Loucy (cell line): ENCODE measurements at regions not wholly inside any gene's neighbourhood (a gene's known extent, or its start where the extent isn't known, plus 50 kb on each side); places are given as distances from the start of the nearest gene placed in this dataset.

Experiments
- H2AFZ ChIP-seq: fragments of 200-600 bp; sonication (generic); 2 replicates; pipeline ENCODE4 v1.6.0; 2016; ENCODE audit warnings: antibody characterized with exemption, mild to moderate bottlenecking, low read length, moderate library complexity
- H3F3A ChIP-seq: fragments of 200-600 bp; 2 replicates; pipeline ENCODE4 v1.6.0; 2016; ENCODE audit warnings: antibody characterized with exemption, low read depth, mild to moderate bottlenecking
- H3K27me3 ChIP-seq: fragments of 200-600 bp; sonication (generic); 2 replicates; pipeline ENCODE4 v1.6.1; 2014; ENCODE audit warnings: low read length, mild to moderate bottlenecking; ENCODE audit not compliant: insufficient read depth, poor library complexity, severe bottlenecking
- H3K36me3 ChIP-seq: fragments of 200-600 bp; sonication (generic); 2 replicates; pipeline ENCODE4 v1.6.1; 2016; ENCODE audit warnings: low read length; ENCODE audit not compliant: insufficient read depth
- H3K4me1 ChIP-seq: fragments of 200-600 bp; sonication (generic); 2 replicates; pipeline ENCODE4 v1.5.1; 2014; ENCODE audit warnings: low read length, mild to moderate bottlenecking; ENCODE audit not compliant: insufficient read depth, poor library complexity, severe bottlenecking
- H3K4me2 ChIP-seq: fragments of 200-600 bp; sonication (generic); 2 replicates; pipeline ENCODE4 v1.6.0; 2014; ENCODE audit warnings: antibody characterized with exemption, low read length, low read depth, mild to moderate bottlenecking; ENCODE audit not compliant: poor library complexity, severe bottlenecking
- H3K4me3 ChIP-seq: fragments of 200-600 bp; sonication (generic); 2 replicates; pipeline ENCODE4 v1.5.1; 2014; ENCODE audit warnings: low read length, mild to moderate bottlenecking, mixed read lengths; ENCODE audit not compliant: poor library complexity, severe bottlenecking
- H3K79me2 ChIP-seq: fragments of 200-600 bp; sonication (generic); 2 replicates; pipeline ENCODE4 v1.6.1; 2014; ENCODE audit warnings: low read length; ENCODE audit not compliant: insufficient read depth
- H3K9ac ChIP-seq: fragments of 200-600 bp; sonication (generic); 2 replicates; pipeline ENCODE4 v1.6.0; 2014; ENCODE audit warnings: mild to moderate bottlenecking, low read depth, low read length, moderate library complexity; ENCODE audit not compliant: poor library complexity, severe bottlenecking
- H3K9me2 ChIP-seq: fragments of 200-600 bp; sonication (generic); replicated peaks from 2 replicates; pipeline ENCODE4 v1.6.1; 2016; ENCODE audit warnings: low read depth, low read length, mixed read lengths
- H3K9me3 ChIP-seq: fragments of 200-600 bp; sonication (generic); 2 replicates; pipeline ENCODE4 v1.6.1; 2014; ENCODE audit warnings: mild to moderate bottlenecking, antibody characterized with exemption, low read length, low read depth; ENCODE audit not compliant: insufficient read depth
- H4K20me1 ChIP-seq: fragments of 200-600 bp; sonication (generic); 2 replicates; pipeline ENCODE4 v1.6.0; 2014; ENCODE audit warnings: antibody characterized with exemption, low read length, mild to moderate bottlenecking; ENCODE audit not compliant: insufficient read depth, poor library complexity, severe bottlenecking
- CTCF ChIP-seq: fragments of 200-600 bp; sonication (generic); conservative IDR thresholded peaks from 2 replicates; pipeline ENCODE4 v1.5.1; 2014; ENCODE audit warnings: mild to moderate bottlenecking, antibody characterized with exemption, low read length
- EZH2phosphoT487 ChIP-seq: fragments of 200-600 bp; IDR thresholded peaks from 2 replicates; pipeline ENCODE4 v1.6.1; 2018; ENCODE audit warnings: antibody characterized with exemption, mild to moderate bottlenecking, moderate library complexity, borderline replicate concordance

GRCh38 chr6:2523061-2523460 is 227.7 kb downstream of the MYLK4 start:
- Histone ChIP-seq H3K9me2 (no peaks in the 10 kb centered on the region), H3K9me3 (peaks cover 4% of the 10 kb centered on the region; the same call in 1 of the 2 replicates), H3K4me2 (peak overlapping the region; percentile 80), H3K36me3 (no peaks in the 10 kb centered on the region), H3K9ac (no peak overlapping the region), H3K27me3 (no peaks in the 10 kb centered on the region), H3K4me3 (peak overlapping the region; percentile 59), H3K79me2 (no peaks in the 10 kb centered on the region), H3K4me1 (peaks cover 31% of the 10 kb centered on the region), H3F3A (no peaks in the 10 kb centered on the region), H2AFZ (no peak overlapping the region), H4K20me1 (no peaks in the 10 kb centered on the region)
- TF ChIP-seq EZH2phosphoT487 (no peak), CTCF (no peak)

GRCh38 chr6:2522521-2522920 is 228.2 kb downstream of the MYLK4 start:
- Histone ChIP-seq H4K20me1 (no peaks in the 10 kb centered on the region), H3K9ac (peak overlapping the region; percentile 24), H3K79me2 (no peaks in the 10 kb centered on the region), H3K9me2 (no peaks in the 10 kb centered on the region), H3K4me1 (peaks cover 28% of the 10 kb centered on the region), H3K4me2 (peak overlapping the region; percentile 80), H3K4me3 (peak overlapping the region; percentile 59), H3K9me3 (peaks cover 4% of the 10 kb centered on the region; the same call in 1 of the 2 replicates), H3K27me3 (no peaks in the 10 kb centered on the region), H3K36me3 (no peaks in the 10 kb centered on the region), H2AFZ (no peak overlapping the region; the same call in 1 of the 2 replicates), H3F3A (no peaks in the 10 kb centered on the region)
- TF ChIP-seq CTCF (no peak), EZH2phosphoT487 (no peak)

GRCh38 chr6:2517855-2518473 is 232.8 kb downstream of the MYLK4 start:
- no peak overlapping the region for H3K9ac ChIP-seq
- H3K79me2 ChIP-seq: no peaks in the 10 kb centered on the region
- H3F3A ChIP-seq: no peaks in the 10 kb centered on the region
- H4K20me1 ChIP-seq: no peaks in the 10 kb centered on the region
- H3K4me3 ChIP-seq: no peak overlapping the region
- TF ChIP-seq CTCF: no peak
- no peak for TF ChIP-seq EZH2phosphoT487
- H3K27me3 ChIP-seq: no peaks in the 10 kb centered on the region
- H2AFZ ChIP-seq: no peak overlapping the region
- peaks cover 12% of the 10 kb centered on the region for H3K4me1 ChIP-seq
- peaks cover 4% of the 10 kb centered on the region; the same call in 1 of the 2 replicates for H3K9me3 ChIP-seq
- H3K9me2 ChIP-seq: no peaks in the 10 kb centered on the region
- H3K36me3 ChIP-seq: no peaks in the 10 kb centered on the region
- H3K4me2 ChIP-seq: no peak overlapping the region
